ENCODE measurements at regions not wholly inside any gene's neighbourhood (a gene's known extent, or its start where the extent isn't known, plus 50 kb on each side); places are given as distances from the start of the nearest gene placed in this dataset.

GRCh38 chr19:29303069-29303718 is 90.2 kb upstream of the UQCRFS1 start:
- no peak for TF ChIP-seq EP300 (IDR thresholded peaks at IDR 0.05; ENCODE audit: low read depth)
- intact Hi-C loops (cut with DNase I; ENCODE audit: low total_unique reads) = no loop called here
- Histone ChIP-seq H3K4me1 (no peaks in the 10 kb centered on the region), H3K27ac (no peak overlapping the region), H3K9me3 (no peaks in the 10 kb centered on the region), H3K4me3 (no peak overlapping the region), H3K27me3 (peaks cover 4% of the 10 kb centered on the region), H3K36me3 (no peaks in the 10 kb centered on the region)
- no peak for DNase-seq
- WGBS, 2 donors (ENCODE audit: low coverage in 1 of 2) = 74 to 97% methylated on average over 8 to 11 of the region's 11 CpGs
- in situ Hi-C loops (cut with MboI; ENCODE audit: low pct_ligation_motif_present in 1 of 4, low pct_unique_long_range_greater_than_20kb in 1 of 4, low sequenced_read_pairs in 3 of 4) = no loop called here

GRCh38 chr19:29303719-29304090 is 90.8 kb upstream of the UQCRFS1 start:
- 91% methylated on average over 5 of the region's 5 CpGs; no CpG with 5 or more reads in 1 of the 2 donors for WGBS, 2 donors (ENCODE audit: low coverage in 1 of 2)
- TF ChIP-seq EP300 (IDR thresholded peaks at IDR 0.05; ENCODE audit: low read depth) = no peak
- no peak for TF ChIP-seq POLR2AphosphoS5 (IDR thresholded peaks at IDR 0.05)
- H3K9me3 ChIP-seq = no peaks in the 10 kb centered on the region
- H3K36me3 ChIP-seq = no peaks in the 10 kb centered on the region
- H3K27ac ChIP-seq = no peak overlapping the region
- no peak overlapping the region for H3K4me3 ChIP-seq
- DNase-seq = no peak
- H3K27me3 ChIP-seq = peaks cover 8% of the 10 kb centered on the region
- intact Hi-C loops (cut with DNase I; ENCODE audit: low total_unique reads) (no loop called here), in situ Hi-C loops (cut with MboI; ENCODE audit: low pct_ligation_motif_present in 1 of 4, low pct_unique_long_range_greater_than_20kb in 1 of 4, low sequenced_read_pairs in 3 of 4) (no loop called here)
- H3K4me1 ChIP-seq = no peaks in the 10 kb centered on the region

- in situ Hi-C loops (cut with MboI; ENCODE audit: low pct_ligation_motif_present in 1 of 4, low pct_unique_long_range_greater_than_20kb in 1 of 4, low sequenced_read_pairs in 3 of 4) (no loop called here), intact Hi-C loops (cut with DNase I; ENCODE audit: low total_unique reads) (no loop called here)
- Histone ChIP-seq H3K9me3 (no peaks in the 10 kb centered on the region), H3K4me1 (no peaks in the 10 kb centered on the region), H3K36me3 (no peaks in the 10 kb centered on the region), H3K4me3 (no peak overlapping the region), H3K27me3 (peaks cover 15% of the 10 kb centered on the region), H3K27ac (no peak overlapping the region)
- no peak for DNase-seq
- WGBS, 2 donors (ENCODE audit: low coverage in 1 of 2) = 56 to 71% methylated on average over 1 of the region's 1 CpG
- no peak for TF ChIP-seq POLR2AphosphoS5 (IDR thresholded peaks at IDR 0.05)
Observed at GRCh38 chr19:29305268-29305667, 92.3 kb upstream of the UQCRFS1 start.

- in situ Hi-C loops (cut with MboI; ENCODE audit: low pct_ligation_motif_present in 1 of 4, low pct_unique_long_range_greater_than_20kb in 1 of 4, low sequenced_read_pairs in 3 of 4) (no loop called here), intact Hi-C loops (cut with DNase I; ENCODE audit: low total_unique reads) (no loop called here)
- H3K27ac ChIP-seq = no peak overlapping the region
- 24 to 28% methylated on average over 3 to 12 of the region's 12 CpGs for WGBS, 2 donors (ENCODE audit: low coverage in 1 of 2)
- TF ChIP-seq EP300 (IDR thresholded peaks at IDR 0.05; ENCODE audit: low read depth) = no peak
- TF ChIP-seq POLR2AphosphoS5 (IDR thresholded peaks at IDR 0.05) = no peak
- no peak for TF ChIP-seq POLR2A (IDR thresholded peaks at IDR 0.05)
- no peak for TF ChIP-seq CTCF (IDR thresholded peaks at IDR 0.05)
- no peak for DNase-seq
- H3K9me3 ChIP-seq = no peaks in the 10 kb centered on the region
- peaks cover 15% of the 10 kb centered on the region for H3K27me3 ChIP-seq
- no peaks in the 10 kb centered on the region for H3K36me3 ChIP-seq
- H3K4me1 ChIP-seq = no peaks in the 10 kb centered on the region
- H3K4me3 ChIP-seq = no peak overlapping the region
Observed at GRCh38 chr19:29308977-29309590, 96.1 kb upstream of the UQCRFS1 start.

GRCh38 chr19:29309637-29310036 is 96.7 kb upstream of the UQCRFS1 start:
- WGBS, 2 donors (ENCODE audit: low coverage in 1 of 2) = 17 to 34% methylated on average over 1 to 9 of the region's 9 CpGs
- H3K36me3 ChIP-seq = no peaks in the 10 kb centered on the region
- no peak for DNase-seq
- no peaks in the 10 kb centered on the region for H3K4me1 ChIP-seq
- in situ Hi-C loops (cut with MboI; ENCODE audit: low pct_ligation_motif_present in 1 of 4, low pct_unique_long_range_greater_than_20kb in 1 of 4, low sequenced_read_pairs in 3 of 4) = no loop called here
- intact Hi-C loops (cut with DNase I; ENCODE audit: low total_unique reads) = no loop called here
- peaks cover 15% of the 10 kb centered on the region for H3K27me3 ChIP-seq
- no peaks in the 10 kb centered on the region for H3K9me3 ChIP-seq
- H3K4me3 ChIP-seq = no peak overlapping the region
- H3K27ac ChIP-seq = no peak overlapping the region
- TF ChIP-seq POLR2AphosphoS5 (IDR thresholded peaks at IDR 0.05) (no peak), CTCF (IDR thresholded peaks at IDR 0.05) (no peak), EP300 (IDR thresholded peaks at IDR 0.05; ENCODE audit: low read depth) (no peak), POLR2A (IDR thresholded peaks at IDR 0.05) (no peak)
